Neural cell (in vitro differentiated cells): ENCODE measurements at regions not wholly inside any gene's neighbourhood (a gene's known extent, or its start where the extent isn't known, plus 50 kb on each side); places are given as distances from the start of the nearest gene placed in this dataset.

Experiments
- H2AFZ ChIP-seq: fragments of 200-600, 300-800 bp; sonication (generic), shearing (Covaris generic); 2 replicates; pipeline ENCODE4 v1.6.0; 2014; ENCODE audit warnings: low read depth, mild to moderate bottlenecking, antibody characterized with exemption, low read length, moderate library complexity
- H3F3A ChIP-seq: fragments of 200-600 bp; shearing (Covaris generic); 2 replicates; pipeline ENCODE4 v1.6.1; 2016; ENCODE audit warnings: mild to moderate bottlenecking, moderate library complexity, mixed read lengths, antibody characterized with exemption, low read length; ENCODE audit not compliant: insufficient read depth, poor library complexity, severe bottlenecking
- H3K27ac ChIP-seq: fragments of 200-600, 300-800 bp; sonication (generic), shearing (Covaris generic); 2 replicates; pipeline ENCODE4 v1.5.1; 2014; ENCODE audit warnings: mild to moderate bottlenecking, low read length, moderate library complexity
- H3K27me3 ChIP-seq: fragments of 300-800, 200-600 bp; sonication (generic), shearing (Covaris generic); 2 replicates; pipeline ENCODE4 v1.6.0; 2014; ENCODE audit warnings: mild to moderate bottlenecking, low read depth, low read length, moderate library complexity; ENCODE audit not compliant: insufficient read depth
- H3K36me3 ChIP-seq: fragments of 300-800, 200-600 bp; sonication (generic), shearing (Covaris generic); 2 replicates; pipeline ENCODE4 v1.5.1; 2014; ENCODE audit warnings: mild to moderate bottlenecking, antibody characterized with exemption, low read length, moderate library complexity; ENCODE audit not compliant: insufficient read depth
- H3K4me2 ChIP-seq: fragments of 300-800, 200-600 bp; sonication (generic), shearing (Covaris generic); 2 replicates; pipeline ENCODE4 v1.6.0; 2014; ENCODE audit warnings: mild to moderate bottlenecking, low read length
- H3K4me3 ChIP-seq: fragments of 300-800, 200-600 bp; sonication (generic), shearing (Covaris generic); 2 replicates; pipeline ENCODE4 v1.5.1; 2014; ENCODE audit warnings: mild to moderate bottlenecking, low read length, moderate library complexity
- H3K79me2 ChIP-seq: fragments of 200-600 bp; shearing (Covaris generic); replicated peaks from 2 replicates; pipeline ENCODE4 v1.6.0; 2014; ENCODE audit warnings: mild to moderate bottlenecking, low read length, moderate library complexity; ENCODE audit not compliant: insufficient read depth
- H3K9ac ChIP-seq: fragments of 300-800, 200-600 bp; sonication (generic), shearing (Covaris generic); 2 replicates; pipeline ENCODE4 v1.6.1; 2016; ENCODE audit warnings: mild to moderate bottlenecking, low read length, mixed read lengths
- H3K9me2 ChIP-seq: fragments of 200-600 bp; shearing (Covaris generic); 2 replicates; pipeline ENCODE4 v1.6.1; 2016; ENCODE audit warnings: mild to moderate bottlenecking, low read length, mixed read lengths; ENCODE audit not compliant: insufficient read depth
- H3K9me3 ChIP-seq: fragments of 200-600, 300-800 bp; sonication (generic), shearing (Covaris generic); 2 replicates; pipeline ENCODE4 v1.6.1; 2016; ENCODE audit warnings: mild to moderate bottlenecking, mixed run types, low read length, moderate library complexity, mixed read lengths
- H4K20me1 ChIP-seq: fragments of 200-600 bp; shearing (Covaris generic); 2 replicates; pipeline ENCODE4 v1.6.1; 2016; ENCODE audit warnings: mild to moderate bottlenecking, mixed run types; ENCODE audit not compliant: insufficient read depth
- EP300 ChIP-seq: fragments of 450-650 bp; conservative IDR thresholded peaks from 2 replicates; pipeline ENCODE4 v1.6.1; 2014; ENCODE audit warnings: antibody characterized with exemption, mild to moderate bottlenecking, moderate library complexity; ENCODE audit not compliant: poor library complexity, severe bottlenecking
- EZH2 ChIP-seq: fragments of 200-600, 300-800 bp; shearing (Covaris generic), sonication (generic); IDR thresholded peaks from 2 replicates; pipeline ENCODE4 v1.6.1; 2014; ENCODE audit warnings: antibody characterized with exemption, low read length, borderline replicate concordance, mild to moderate bottlenecking; ENCODE audit not compliant: insufficient read depth, poor library complexity, severe bottlenecking
- MXI1 ChIP-seq: fragments of 450-650 bp; conservative IDR thresholded peaks from 2 replicates; pipeline ENCODE4 v1.6.1; 2014; ENCODE audit warnings: antibody characterized with exemption, mild to moderate bottlenecking; ENCODE audit not compliant: poor library complexity, severe bottlenecking
- POLR2AphosphoS5 ChIP-seq: IDR thresholded peaks from 2 replicates; pipeline ENCODE4 v1.6.1; 2012
- RAD21 ChIP-seq: fragments of 450-650 bp; conservative IDR thresholded peaks from 2 replicates; pipeline ENCODE4 v1.6.1; 2014; ENCODE audit warnings: antibody characterized with exemption, mild to moderate bottlenecking, moderate library complexity
- SMC3 ChIP-seq: fragments of 450-650 bp; conservative IDR thresholded peaks from 2 replicates; pipeline ENCODE4 v1.6.1; 2014; ENCODE audit warnings: antibody characterized with exemption, mild to moderate bottlenecking, moderate library complexity; ENCODE audit not compliant: poor library complexity
- TAF1 ChIP-seq: IDR thresholded peaks from 2 replicates; pipeline ENCODE4 v1.6.1; 2012; ENCODE audit warnings: low read depth
- TF ChIP-seq, protein P1 (sequence below): IDR thresholded peaks from 2 replicates; pipeline ENCODE4 v1.6.1; 2012; ENCODE audit warnings: borderline replicate concordance
- TF ChIP-seq, protein P2 (sequence below): fragments of 450-650 bp; IDR thresholded peaks from 2 replicates; pipeline ENCODE4 v1.5.1; 2014; ENCODE audit warnings: antibody characterized with exemption, mild to moderate bottlenecking, moderate library complexity; ENCODE audit not compliant: poor library complexity, severe bottlenecking

DNA sequence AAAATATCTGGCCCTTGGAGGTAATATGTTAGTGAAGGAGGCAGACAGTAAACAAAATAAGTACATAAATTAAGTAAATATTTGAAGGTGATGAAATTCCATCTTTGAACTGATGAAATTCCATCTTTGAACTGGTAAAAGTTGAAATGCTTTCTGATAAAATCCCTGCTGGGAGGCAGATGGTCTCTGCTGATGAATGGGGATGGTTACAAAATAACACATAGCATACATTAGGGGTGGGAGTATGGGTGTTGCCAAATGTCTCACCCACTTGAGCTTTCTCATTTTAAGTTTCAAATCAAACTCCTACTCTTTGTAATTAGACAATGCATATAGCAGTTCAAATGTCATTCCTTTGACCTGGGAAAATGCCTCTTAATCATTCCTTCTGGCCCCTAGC, 77.5 kb upstream of the SORCS3 start:
- Histone ChIP-seq H3K9me2 (no peaks in the 10 kb centered on the region), H3K9me3 (no peaks in the 10 kb centered on the region), H3K79me2 (no peaks in the 10 kb centered on the region), H4K20me1 (no peaks in the 10 kb centered on the region), H2AFZ (no peak overlapping the region), H3K27ac (no peak overlapping the region), H3K4me2 (no peak overlapping the region), H3K4me3 (no peak overlapping the region), H3K9ac (no peak overlapping the region), H3K27me3 (no peaks in the 10 kb centered on the region), H3F3A (no peaks in the 10 kb centered on the region), H3K36me3 (no peaks in the 10 kb centered on the region)
- TF ChIP-seq SMC3 (no peak), EP300 (no peak), TAF1 (no peak), POLR2AphosphoS5 (no peak), MXI1 (no peak), EZH2 (no peak), RAD21 (no peak)
- TF ChIP-seq, protein P1, sequence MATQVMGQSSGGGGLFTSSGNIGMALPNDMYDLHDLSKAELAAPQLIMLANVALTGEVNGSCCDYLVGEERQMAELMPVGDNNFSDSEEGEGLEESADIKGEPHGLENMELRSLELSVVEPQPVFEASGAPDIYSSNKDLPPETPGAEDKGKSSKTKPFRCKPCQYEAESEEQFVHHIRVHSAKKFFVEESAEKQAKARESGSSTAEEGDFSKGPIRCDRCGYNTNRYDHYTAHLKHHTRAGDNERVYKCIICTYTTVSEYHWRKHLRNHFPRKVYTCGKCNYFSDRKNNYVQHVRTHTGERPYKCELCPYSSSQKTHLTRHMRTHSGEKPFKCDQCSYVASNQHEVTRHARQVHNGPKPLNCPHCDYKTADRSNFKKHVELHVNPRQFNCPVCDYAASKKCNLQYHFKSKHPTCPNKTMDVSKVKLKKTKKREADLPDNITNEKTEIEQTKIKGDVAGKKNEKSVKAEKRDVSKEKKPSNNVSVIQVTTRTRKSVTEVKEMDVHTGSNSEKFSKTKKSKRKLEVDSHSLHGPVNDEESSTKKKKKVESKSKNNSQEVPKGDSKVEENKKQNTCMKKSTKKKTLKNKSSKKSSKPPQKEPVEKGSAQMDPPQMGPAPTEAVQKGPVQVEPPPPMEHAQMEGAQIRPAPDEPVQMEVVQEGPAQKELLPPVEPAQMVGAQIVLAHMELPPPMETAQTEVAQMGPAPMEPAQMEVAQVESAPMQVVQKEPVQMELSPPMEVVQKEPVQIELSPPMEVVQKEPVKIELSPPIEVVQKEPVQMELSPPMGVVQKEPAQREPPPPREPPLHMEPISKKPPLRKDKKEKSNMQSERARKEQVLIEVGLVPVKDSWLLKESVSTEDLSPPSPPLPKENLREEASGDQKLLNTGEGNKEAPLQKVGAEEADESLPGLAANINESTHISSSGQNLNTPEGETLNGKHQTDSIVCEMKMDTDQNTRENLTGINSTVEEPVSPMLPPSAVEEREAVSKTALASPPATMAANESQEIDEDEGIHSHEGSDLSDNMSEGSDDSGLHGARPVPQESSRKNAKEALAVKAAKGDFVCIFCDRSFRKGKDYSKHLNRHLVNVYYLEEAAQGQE, result no peak
- TF ChIP-seq, protein P2, sequence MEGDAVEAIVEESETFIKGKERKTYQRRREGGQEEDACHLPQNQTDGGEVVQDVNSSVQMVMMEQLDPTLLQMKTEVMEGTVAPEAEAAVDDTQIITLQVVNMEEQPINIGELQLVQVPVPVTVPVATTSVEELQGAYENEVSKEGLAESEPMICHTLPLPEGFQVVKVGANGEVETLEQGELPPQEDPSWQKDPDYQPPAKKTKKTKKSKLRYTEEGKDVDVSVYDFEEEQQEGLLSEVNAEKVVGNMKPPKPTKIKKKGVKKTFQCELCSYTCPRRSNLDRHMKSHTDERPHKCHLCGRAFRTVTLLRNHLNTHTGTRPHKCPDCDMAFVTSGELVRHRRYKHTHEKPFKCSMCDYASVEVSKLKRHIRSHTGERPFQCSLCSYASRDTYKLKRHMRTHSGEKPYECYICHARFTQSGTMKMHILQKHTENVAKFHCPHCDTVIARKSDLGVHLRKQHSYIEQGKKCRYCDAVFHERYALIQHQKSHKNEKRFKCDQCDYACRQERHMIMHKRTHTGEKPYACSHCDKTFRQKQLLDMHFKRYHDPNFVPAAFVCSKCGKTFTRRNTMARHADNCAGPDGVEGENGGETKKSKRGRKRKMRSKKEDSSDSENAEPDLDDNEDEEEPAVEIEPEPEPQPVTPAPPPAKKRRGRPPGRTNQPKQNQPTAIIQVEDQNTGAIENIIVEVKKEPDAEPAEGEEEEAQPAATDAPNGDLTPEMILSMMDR, result no peak

DNA sequence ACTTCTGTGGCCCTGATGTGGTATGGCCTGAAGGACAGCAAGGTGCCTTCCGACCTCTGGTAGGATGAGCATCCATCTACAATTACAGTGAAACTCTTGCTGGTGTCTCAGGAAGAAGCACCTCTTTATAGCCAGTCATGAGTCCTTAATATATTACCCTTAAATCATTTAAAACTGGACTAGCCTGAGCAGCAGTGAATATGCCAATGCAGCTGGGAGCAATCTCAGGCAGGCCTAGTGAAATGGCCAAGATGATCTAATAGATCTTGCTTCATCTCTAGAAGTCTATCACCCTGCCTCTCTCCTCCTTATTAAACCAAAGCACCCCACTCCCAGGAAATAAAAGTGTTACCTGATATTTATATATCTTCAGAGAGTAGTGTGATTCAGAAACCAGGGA, 66.7 kb upstream of the SORCS3 start:
- Histone ChIP-seq H3F3A (no peaks in the 10 kb centered on the region), H2AFZ (no peak overlapping the region), H3K27me3 (no peaks in the 10 kb centered on the region), H3K9ac (no peak overlapping the region), H3K36me3 (no peaks in the 10 kb centered on the region), H3K27ac (no peak overlapping the region), H3K79me2 (no peaks in the 10 kb centered on the region), H4K20me1 (no peaks in the 10 kb centered on the region), H3K4me2 (no peak overlapping the region), H3K4me3 (no peak overlapping the region), H3K9me2 (no peaks in the 10 kb centered on the region), H3K9me3 (no peaks in the 10 kb centered on the region)
- TF ChIP-seq MXI1 (no peak), SMC3 (no peak), EP300 (no peak), TAF1 (no peak), RAD21 (no peak), EZH2 (no peak), POLR2AphosphoS5 (no peak)
- TF ChIP-seq, protein P1, result no peak
- TF ChIP-seq, protein P2, result no peak
